Femur (tissue), 1 donor: ENCODE measurements at regions not wholly inside any gene's neighbourhood (a gene's known extent, or its start where the extent isn't known, plus 50 kb on each side); places are given as distances from the start of the nearest gene placed in this dataset.
A peak's percentile ranks its signal among the peaks of the same experiment; 100 is the strongest.

Experiments used
- DNase-seq: peaks from one replicate; pipeline ENCODE4 v3.0.0-alpha.2; 2017

GRCh38 chr10:59553162-59553900, 156.3 kb downstream of the SLC16A9 start:
- no peak for DNase-seq

GRCh38 chr10:59550061-59550460, 159.6 kb downstream of the SLC16A9 start:
- no peak for DNase-seq

GRCh38 chr10:59538623-59539022, 171.0 kb downstream of the SLC16A9 start:
- DNase-seq = no peak

GRCh38 chr10:59537501-59537900, 172.1 kb downstream of the SLC16A9 start:
- DNase-seq = no peak

- peak; percentile 67 for DNase-seq
Observed at GRCh38 chr10:59536167-59537014, 173.3 kb downstream of the SLC16A9 start.

GRCh38 chr10:59524348-59524747, 162.0 kb upstream of the FAM13C start:
- no peak for DNase-seq

GRCh38 chr10:59523851-59524250, 161.5 kb upstream of the FAM13C start:
- no peak for DNase-seq

- no peak for DNase-seq
Observed at GRCh38 chr10:59517996-59518395, 155.6 kb upstream of the FAM13C start.

GRCh38 chr10:59517341-59517899, 155.1 kb upstream of the FAM13C start:
- DNase-seq = no peak

- DNase-seq = no peak
Observed at GRCh38 chr10:59513558-59513957, 151.2 kb upstream of the FAM13C start.

- DNase-seq = no peak
Observed at GRCh38 chr10:59512951-59513350, 150.6 kb upstream of the FAM13C start.

GRCh38 chr10:59508956-59509355, 146.6 kb upstream of the FAM13C start:
- DNase-seq = no peak

GRCh38 chr10:59508296-59508695, 145.9 kb upstream of the FAM13C start:
- no peak for DNase-seq

GRCh38 chr10:59505926-59506325, 143.6 kb upstream of the FAM13C start:
- no peak for DNase-seq

GRCh38 chr10:59499460-59499859, 137.1 kb upstream of the FAM13C start:
- no peak for DNase-seq

GRCh38 chr10:59493017-59493416, 130.7 kb upstream of the FAM13C start:
- DNase-seq = no peak

- no peak for DNase-seq
Observed at GRCh38 chr10:59479426-59479825, 117.1 kb upstream of the FAM13C start.

GRCh38 chr10:59470570-59470969, 108.2 kb upstream of the FAM13C start:
- DNase-seq = no peak

GRCh38 chr10:59465088-59465487, 102.7 kb upstream of the FAM13C start:
- DNase-seq = no peak

- no peak for DNase-seq
Observed at GRCh38 chr10:59464483-59464882, 102.1 kb upstream of the FAM13C start.

- DNase-seq = no peak
Observed at GRCh38 chr10:59463909-59464308, 101.6 kb upstream of the FAM13C start.

- no peak for DNase-seq
Observed at GRCh38 chr10:59460601-59461000, 98.3 kb upstream of the FAM13C start.

- no peak for DNase-seq
Observed at GRCh38 chr10:59456199-59456598, 93.8 kb upstream of the FAM13C start.
